PC-9 (cell line): ENCODE measurements at regions not wholly inside any gene's neighbourhood (a gene's known extent, or its start where the extent isn't known, plus 50 kb on each side); places are given as distances from the start of the nearest gene placed in this dataset.

Source experiments
- BruUV-seq: library from RNA; stranded (reverse); fragments of 400-500 nt; replicated peaks from 2 replicates; lab custom pipeline; 2021; lab: Mats Ljungman, UMichigan
- CTCF ChIA-PET: fragments of 300-600 bp; sonication (Branson Sonifier 250); formaldehyde crosslinking; loops from one replicate; lab custom pipeline; 2022; ENCODE audit warnings: antibody characterized with exemption; lab: Charles Lee
- POLR2A ChIA-PET: fragments of 300-600 bp; sonication (Branson Sonifier 250); formaldehyde crosslinking; loops from one replicate; lab custom pipeline; 2022; ENCODE audit warnings: antibody characterized with exemption; ENCODE audit not compliant: unreplicated experiment; lab: Charles Lee
- DNase-seq, 2 experiments: peaks; one replicate each; pipeline versions ENCODE4 v3.0.0 to v3.0.0-alpha.2; 2015 to 2022; ENCODE audit warnings: mixed read lengths in 1 of 2
- H2AFZ ChIP-seq: fragments of 200-600 bp; sonication (generic); 2 replicates; pipeline ENCODE4 v1.8.1; 2017; ENCODE audit warnings: antibody characterized with exemption
- H3F3A ChIP-seq: fragments of 200-600 bp; sonication (generic); 2 replicates; pipeline ENCODE4 v1.8.1; 2017; ENCODE audit warnings: antibody characterized with exemption, mild to moderate bottlenecking, low read depth; ENCODE audit not compliant: insufficient read depth
- H3K27ac ChIP-seq: fragments of 200-600 bp; sonication (generic); 2 replicates; pipeline ENCODE4 v1.6.1; 2016; ENCODE audit warnings: mixed run types
- H3K27me3 ChIP-seq: fragments of 200-600 bp; sonication (generic); 2 replicates; pipeline ENCODE4 v1.6.1; 2016; ENCODE audit warnings: low read depth, mixed run types; ENCODE audit not compliant: insufficient read depth
- H3K36me3 ChIP-seq: fragments of 200-600 bp; sonication (generic); 2 replicates; pipeline ENCODE4 v1.6.1; 2016; ENCODE audit warnings: low read depth, mixed run types
- H3K4me1 ChIP-seq: fragments of 200-600 bp; sonication (generic); replicated peaks from 2 replicates; pipeline ENCODE4 v1.6.1; 2016; ENCODE audit warnings: mixed run types; ENCODE audit not compliant: insufficient read depth
- H3K4me2 ChIP-seq: fragments of 200-600 bp; sonication (generic); 2 replicates; pipeline ENCODE4 v1.6.1; 2017; ENCODE audit warnings: mixed run types
- H3K4me3 ChIP-seq: fragments of 200-600 bp; sonication (generic); 2 replicates; pipeline ENCODE4 v1.6.1; 2016; ENCODE audit warnings: mixed run types
- H3K79me2 ChIP-seq: fragments of 200-600 bp; sonication (generic); 2 replicates; pipeline ENCODE4 v1.6.1; 2017; ENCODE audit warnings: low read depth, mixed run types
- H3K9me2 ChIP-seq: fragments of 200-600 bp; sonication (generic); 2 replicates; pipeline ENCODE4 v1.8.1; 2017; ENCODE audit warnings: mild to moderate bottlenecking; ENCODE audit not compliant: insufficient read depth
- H3K9me3 ChIP-seq: fragments of 200-600 bp; sonication (generic); 2 replicates; pipeline ENCODE4 v1.8.1; 2016; ENCODE audit warnings: low read depth; ENCODE audit not compliant: insufficient read depth
- H4K20me1 ChIP-seq: fragments of 200-600 bp; sonication (generic); 2 replicates; pipeline ENCODE4 v1.8.1; 2017; ENCODE audit not compliant: insufficient read depth
- CTCF ChIP-seq: fragments of 200-600 bp; sonication (generic); conservative IDR thresholded peaks from 2 replicates; pipeline ENCODE4 v1.6.1; 2017; ENCODE audit warnings: mixed run types, antibody characterized with exemption, mild to moderate bottlenecking, moderate library complexity
- EZH2 ChIP-seq: fragments of 200-600 bp; sonication (generic); IDR thresholded peaks from 2 replicates; pipeline ENCODE4 v1.8.0; 2017; ENCODE audit warnings: antibody characterized with exemption, low read depth
- intact Hi-C: fragments of 100-400 bp; cut with micrococcal nuclease; formaldehyde crosslinking; loops from one replicate; pipeline ENCODE4 v1.10.0; 2022; ENCODE audit not compliant: unreplicated experiment

GRCh38 chr5:170168002-170168401, 62.3 kb downstream of the FOXI1 start:
- H3K36me3 ChIP-seq = no peaks in the 10 kb centered on the region
- ChIA-PET POLR2A (no interaction called here), CTCF (no interaction called here)
- no peak overlapping the region for H2AFZ ChIP-seq
- intact Hi-C loops = no loop called here
- H3K79me2 ChIP-seq = no peaks in the 10 kb centered on the region
- H3K9me3 ChIP-seq = no peaks in the 10 kb centered on the region
- DNase-seq = no peak
- no peak overlapping the region for H3K4me3 ChIP-seq
- BruUV-seq = no TSS peak
- peaks cover 28% of the 10 kb centered on the region for H3K4me1 ChIP-seq
- TF ChIP-seq EZH2 = no peak
- TF ChIP-seq CTCF = no peak
- H3K27me3 ChIP-seq = no peaks in the 10 kb centered on the region
- no peaks in the 10 kb centered on the region for H3K9me2 ChIP-seq
- H3K27ac ChIP-seq = no peak overlapping the region
- H3F3A ChIP-seq = peaks cover 9% of the 10 kb centered on the region; the same call in 1 of the 2 replicates
- H4K20me1 ChIP-seq = no peaks in the 10 kb centered on the region
- H3K4me2 ChIP-seq = no peak overlapping the region

- TF ChIP-seq CTCF = no peak
- no peak for TF ChIP-seq EZH2
- Histone ChIP-seq H3K36me3 (no peaks in the 10 kb centered on the region), H3K9me2 (no peaks in the 10 kb centered on the region), H3K9me3 (no peaks in the 10 kb centered on the region), H3K4me1 (peaks cover 33% of the 10 kb centered on the region), H3K4me2 (no peak overlapping the region), H3K27ac (no peak overlapping the region), H2AFZ (no peak overlapping the region), H3F3A (peaks cover 15% of the 10 kb centered on the region), H3K4me3 (no peak overlapping the region), H3K79me2 (no peaks in the 10 kb centered on the region), H4K20me1 (no peaks in the 10 kb centered on the region), H3K27me3 (no peaks in the 10 kb centered on the region)
- no TSS peak for BruUV-seq
- intact Hi-C loops = no loop called here
- ChIA-PET CTCF (no interaction called here), POLR2A (no interaction called here)
- no peak for DNase-seq
Observed at GRCh38 chr5:170168797-170169196, 63.1 kb downstream of the FOXI1 start.

GRCh38 chr5:170169996-170170395, 62.8 kb upstream of the C5orf58 start:
- Histone ChIP-seq H3F3A (peaks cover 24% of the 10 kb centered on the region), H3K9me3 (no peaks in the 10 kb centered on the region), H3K27ac (no peak overlapping the region), H3K4me1 (peaks cover 38% of the 10 kb centered on the region), H3K27me3 (no peaks in the 10 kb centered on the region), H3K4me3 (no peak overlapping the region), H3K36me3 (no peaks in the 10 kb centered on the region), H3K4me2 (no peak overlapping the region), H4K20me1 (no peaks in the 10 kb centered on the region), H2AFZ (no peak overlapping the region), H3K79me2 (no peaks in the 10 kb centered on the region), H3K9me2 (no peaks in the 10 kb centered on the region)
- ChIA-PET POLR2A (no interaction called here), CTCF (no interaction called here)
- intact Hi-C loops = loop anchor here (5.0 kb wide), 1 partner anchor 42 kb away; no protein-coding TSS in a partner anchor
- peak in 1 of 2 experiments; percentile 70 for DNase-seq
- no TSS peak for BruUV-seq
- no peak for TF ChIP-seq EZH2
- no peak for TF ChIP-seq CTCF
